Adrenal gland (tissue), 9 donors: ENCODE measurements at regions not wholly inside any gene's neighbourhood (a gene's known extent, or its start where the extent isn't known, plus 50 kb on each side); places are given as distances from the start of the nearest gene placed in this dataset.

Source experiments
- DNase-seq, 7 donors: peaks; one replicate each; pipeline ENCODE4 v3.0.0-alpha.2; 2019 to 2020
- H3K27ac ChIP-seq, 5 donors: fragments of 200-600 bp; sonication (generic) in 4 of 5; 1 replicate in 3 of 5; 2 replicates in 2 of 5; pipeline versions ENCODE4 v1.5.1 to v1.8.0; 2016 to 2020; ENCODE audit warnings: mild to moderate bottlenecking in 1 of 5
- H3K27me3 ChIP-seq: fragments of 200-600 bp; 2 replicates; pipeline ENCODE4 v1.8.0; 2021
- H3K36me3 ChIP-seq, 2 donors: fragments of 200-600 bp; replicated peaks in 1 of 2; 1 replicate in 1 of 2; 2 replicates in 1 of 2; pipeline versions ENCODE4 v1.5.1 to v1.8.0; 2018 to 2022
- H3K4me1 ChIP-seq, 2 donors: fragments of 200-600 bp; replicated peaks in 1 of 2; 1 replicate in 1 of 2; 2 replicates in 1 of 2; pipeline versions ENCODE4 v1.5.1 to v1.8.0; 2018 to 2021
- H3K4me3 ChIP-seq, 4 donors: fragments of 200-600 bp; sonication (generic) in 3 of 4; one replicate each; pipeline ENCODE4 v1.5.1; 2016 to 2018
- H3K9me3 ChIP-seq, 3 donors: fragments of 200-600 bp; sonication (generic) in 1 of 3; replicated peaks in 1 of 3; 1 replicate in 2 of 3; 2 replicates in 1 of 3; pipeline versions ENCODE4 v1.5.1 to v1.8.0; 2016 to 2021
- POLR2A ChIP-seq, 2 donors: fragments of 450-650 bp; IDR thresholded peaks; one replicate each; pipeline ENCODE4 v1.6.1; 2017; ENCODE audit warnings: antibody characterized with exemption in 2 of 2, mild to moderate bottlenecking in 2 of 2, moderate library complexity in 1 of 2
- WGBS, 4 donors: extraction: QIAGEN DNeasy Blood & Tissue Kit in 2 of 4; methylation state at CpG; one replicate each; pipeline versions ENCODE4 v1.1.5 to v1.1.7; 2013 to 2017; 5-methylcytosine and 5-hydroxymethylcytosine counted together
- intact Hi-C, 2 donors: fragments of 100-400 bp; cut with DNase I; formaldehyde crosslinking; loops; one replicate each; pipeline versions ENCODE4 v1.14.1 to v1.15.0; 2022 to 2023
- TF ChIP-seq, protein P1 (sequence below), 6 experiments: fragments of 450-650 bp in 4 of 6; fragments of 200-600 bp in 2 of 6; sonication (generic) in 1 of 6; IDR thresholded peaks; 1 replicate in 5 of 6; 2 replicates in 1 of 6; pipeline versions ENCODE4 v1.5.1 to v1.8.0; 2016 to 2021; ENCODE audit warnings: antibody characterized with exemption in 6 of 6, mild to moderate bottlenecking in 2 of 6, moderate library complexity in 1 of 6
- donor health status: healthy with polysubstance abuse.
- donor health status: Bipolar disorder and iron deficiency.
- donor health status: DM: yes; HTN: yes; CAD: no.
- donor health status: DM: no; HTN: no; CAD: no.
- donor health status: DM: no; HTN: no; CAD: no.

DNA sequence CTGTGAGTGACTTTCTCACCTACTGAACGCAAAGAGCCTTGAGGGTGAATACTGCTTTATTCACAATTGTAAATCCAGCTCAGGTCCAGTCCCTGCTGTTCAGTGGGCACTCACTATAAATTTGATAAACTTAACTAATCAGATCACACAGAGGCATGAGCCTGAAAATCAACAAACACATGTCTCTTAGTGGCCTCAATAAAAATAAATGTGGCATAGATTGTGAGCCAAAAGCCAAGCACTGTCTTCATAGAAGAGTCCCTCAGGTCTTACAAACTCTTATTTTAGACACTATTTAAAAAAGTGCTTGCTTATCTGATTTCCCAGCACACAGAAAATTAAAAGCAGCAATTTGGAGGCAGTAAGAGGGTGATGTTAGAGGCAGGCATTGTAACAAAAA is 957.7 kb downstream of the SLITRK5 start:
- Histone ChIP-seq H3K4me3 (no peak overlapping the region), H3K4me1 (no peaks in the 10 kb centered on the region), H3K27ac (no peak overlapping the region), H3K36me3 (no peaks in the 10 kb centered on the region), H3K27me3 (no peaks in the 10 kb centered on the region), H3K9me3 (no peaks in the 10 kb centered on the region)
- no peak for TF ChIP-seq POLR2A (IDR thresholded peaks at IDR 0.05)
- TF ChIP-seq, protein P1, sequence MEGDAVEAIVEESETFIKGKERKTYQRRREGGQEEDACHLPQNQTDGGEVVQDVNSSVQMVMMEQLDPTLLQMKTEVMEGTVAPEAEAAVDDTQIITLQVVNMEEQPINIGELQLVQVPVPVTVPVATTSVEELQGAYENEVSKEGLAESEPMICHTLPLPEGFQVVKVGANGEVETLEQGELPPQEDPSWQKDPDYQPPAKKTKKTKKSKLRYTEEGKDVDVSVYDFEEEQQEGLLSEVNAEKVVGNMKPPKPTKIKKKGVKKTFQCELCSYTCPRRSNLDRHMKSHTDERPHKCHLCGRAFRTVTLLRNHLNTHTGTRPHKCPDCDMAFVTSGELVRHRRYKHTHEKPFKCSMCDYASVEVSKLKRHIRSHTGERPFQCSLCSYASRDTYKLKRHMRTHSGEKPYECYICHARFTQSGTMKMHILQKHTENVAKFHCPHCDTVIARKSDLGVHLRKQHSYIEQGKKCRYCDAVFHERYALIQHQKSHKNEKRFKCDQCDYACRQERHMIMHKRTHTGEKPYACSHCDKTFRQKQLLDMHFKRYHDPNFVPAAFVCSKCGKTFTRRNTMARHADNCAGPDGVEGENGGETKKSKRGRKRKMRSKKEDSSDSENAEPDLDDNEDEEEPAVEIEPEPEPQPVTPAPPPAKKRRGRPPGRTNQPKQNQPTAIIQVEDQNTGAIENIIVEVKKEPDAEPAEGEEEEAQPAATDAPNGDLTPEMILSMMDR (IDR thresholded peaks at IDR 0.05) = no peak
- DNase-seq = no peak
- intact Hi-C loops = no loop called here
- 0 to 55% (median 26%) methylated on average over 1 of the region's 1 CpG for WGBS, 4 donors

DNA sequence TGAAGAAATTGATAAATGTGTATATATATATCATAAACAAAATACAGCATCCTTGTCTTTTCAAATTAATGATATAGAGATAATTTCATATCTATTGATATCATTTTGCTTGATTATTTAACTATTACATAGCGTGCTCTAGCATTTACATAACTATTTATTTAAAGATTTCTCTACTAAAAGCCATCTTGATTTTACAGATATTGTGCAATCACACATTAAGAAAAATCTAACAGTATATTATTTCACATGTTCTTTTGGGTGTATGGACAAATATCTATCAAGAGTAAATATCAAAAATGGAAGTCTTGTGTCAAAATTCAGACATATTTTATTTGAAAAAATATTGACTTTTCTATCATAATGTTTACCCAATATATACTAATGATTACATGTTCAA is 966.8 kb downstream of the SLITRK5 start:
- DNase-seq = no peak
- Histone ChIP-seq H3K4me1 (no peaks in the 10 kb centered on the region), H3K27ac (no peak overlapping the region), H3K9me3 (no peaks in the 10 kb centered on the region), H3K36me3 (no peaks in the 10 kb centered on the region), H3K27me3 (no peaks in the 10 kb centered on the region), H3K4me3 (no peak overlapping the region)
- TF ChIP-seq, protein P1 (IDR thresholded peaks at IDR 0.05) = no peak
- no peak for TF ChIP-seq POLR2A (IDR thresholded peaks at IDR 0.05)
- intact Hi-C loops = no loop called here
- 0 to 46% (median 21%) methylated on average over 1 of the region's 1 CpG for WGBS, 4 donors

DNA sequence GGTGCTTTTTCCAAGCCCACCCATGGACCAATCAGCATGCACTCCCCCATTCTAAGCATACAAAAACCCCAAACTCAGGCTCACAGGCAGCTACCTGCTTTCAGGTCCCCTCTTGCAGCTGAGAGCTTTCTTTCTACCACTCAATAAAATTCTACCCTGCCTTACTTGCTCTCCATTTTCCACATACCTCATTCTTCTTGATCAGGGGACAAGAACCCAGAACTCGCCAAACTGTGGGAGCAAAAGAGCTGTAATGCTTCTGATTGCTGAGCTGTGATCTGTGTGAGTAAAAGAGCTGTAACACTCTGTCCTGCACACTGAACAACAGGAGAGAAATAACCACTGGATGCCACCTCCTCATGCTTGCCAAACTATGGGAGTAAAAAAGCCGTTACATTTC is 972.1 kb downstream of the SLITRK5 start:
- Histone ChIP-seq H3K27ac (no peak overlapping the region), H3K4me1 (no peaks in the 10 kb centered on the region), H3K36me3 (no peaks in the 10 kb centered on the region), H3K9me3 (no peaks in the 10 kb centered on the region), H3K4me3 (no peak overlapping the region), H3K27me3 (no peaks in the 10 kb centered on the region)
- intact Hi-C loops = no loop called here
- 77 to 88% (median 82%) methylated on average over 2 of the region's 2 CpGs for WGBS, 4 donors
- no peak for TF ChIP-seq POLR2A (IDR thresholded peaks at IDR 0.05)
- TF ChIP-seq, protein P1 (IDR thresholded peaks at IDR 0.05) = no peak
- DNase-seq = no peak

DNA sequence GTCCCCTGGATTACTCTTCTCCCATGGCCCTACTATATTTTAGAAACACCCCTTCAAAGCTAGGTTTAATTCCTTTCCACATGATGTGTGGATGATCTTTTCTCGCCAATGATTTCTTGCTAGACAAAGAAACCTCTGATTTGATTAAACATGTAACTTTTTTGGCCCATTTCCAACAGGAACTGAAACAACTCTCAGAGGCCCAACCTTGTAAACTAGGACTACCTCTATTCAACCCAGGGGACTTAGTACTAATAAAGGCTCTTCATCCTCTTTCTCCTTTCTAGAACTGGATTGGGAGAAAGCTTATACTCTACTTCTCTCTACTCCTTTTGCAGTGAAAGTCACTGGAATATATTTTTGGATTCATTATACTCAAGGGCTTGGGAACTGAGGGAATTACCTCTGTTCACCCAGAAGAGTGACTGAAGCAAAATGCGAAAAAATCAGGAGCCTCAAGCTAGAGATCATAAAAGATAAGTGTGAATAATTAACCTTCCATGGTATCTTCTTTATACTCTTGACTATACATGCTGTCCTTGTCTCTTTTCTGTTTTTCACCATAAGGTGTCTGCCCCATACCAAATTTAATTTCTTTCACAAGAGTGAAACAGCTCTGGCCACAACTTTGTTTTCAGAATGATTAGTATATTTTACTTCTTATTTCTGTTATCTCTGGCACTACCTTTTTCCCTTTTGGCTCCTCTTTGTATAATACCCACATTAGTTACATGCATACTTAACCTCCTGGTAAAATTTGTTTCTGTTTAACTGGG is 977.6 kb downstream of the SLITRK5 start:
- no peak overlapping the region for H3K4me3 ChIP-seq
- intact Hi-C loops = no loop called here
- H3K4me1 ChIP-seq = no peaks in the 10 kb centered on the region
- no peak overlapping the region for H3K27ac ChIP-seq
- H3K27me3 ChIP-seq = no peaks in the 10 kb centered on the region
- WGBS, 4 donors = 36 to 62% (median 52%) methylated on average over 2 of the region's 2 CpGs
- no peak for TF ChIP-seq POLR2A (IDR thresholded peaks at IDR 0.05)
- TF ChIP-seq, protein P1 (IDR thresholded peaks at IDR 0.05) = no peak
- H3K36me3 ChIP-seq = no peaks in the 10 kb centered on the region
- no peaks in the 10 kb centered on the region for H3K9me3 ChIP-seq
- DNase-seq = no peak
